Hepatocyte (in vitro differentiated cells): ENCODE measurements at regions not wholly inside any gene's neighbourhood (a gene's known extent, or its start where the extent isn't known, plus 50 kb on each side); places are given as distances from the start of the nearest gene placed in this dataset.
"Not testable (repeated sequence)": the region's sequence is repeated elsewhere in the genome, so short reads cannot be mapped to it uniquely, and the experiment has no call there.

Experiments
- DNase-seq: peaks from one replicate; pipeline ENCODE4 v3.0.0-alpha.2; 2016; ENCODE audit warnings: low spot score
- H2AFZ ChIP-seq: fragments of 200-600 bp; sonication (generic); 2 replicates; pipeline ENCODE4 v1.6.0; 2016; ENCODE audit warnings: antibody characterized with exemption, mild to moderate bottlenecking
- H3K27ac ChIP-seq: fragments of 200-600 bp; sonication (generic); 2 replicates; pipeline ENCODE4 v1.5.1; 2016; ENCODE audit warnings: mild to moderate bottlenecking
- H3K27me3 ChIP-seq: fragments of 200-600 bp; sonication (generic); 2 replicates; pipeline ENCODE4 v1.6.1; 2016
- H3K36me3 ChIP-seq: fragments of 200-600 bp; sonication (generic); replicated peaks from 2 replicates; pipeline ENCODE4 v1.5.1; 2016; ENCODE audit warnings: low read depth; ENCODE audit not compliant: insufficient read depth
- H3K4me1 ChIP-seq: fragments of 200-600 bp; sonication (generic); 2 replicates; pipeline ENCODE4 v1.5.1; 2016; ENCODE audit warnings: mild to moderate bottlenecking, moderate library complexity; ENCODE audit not compliant: insufficient read depth
- H3K4me2 ChIP-seq: fragments of 200-600 bp; sonication (generic); 2 replicates; pipeline ENCODE4 v1.6.0; 2016
- H3K4me3 ChIP-seq: fragments of 200-600 bp; sonication (generic); 2 replicates; pipeline ENCODE4 v1.5.1; 2016; ENCODE audit warnings: mild to moderate bottlenecking
- H3K79me2 ChIP-seq: fragments of 200-600 bp; sonication (generic); 2 replicates; pipeline ENCODE4 v1.6.0; 2017; ENCODE audit warnings: mild to moderate bottlenecking
- H3K9me2 ChIP-seq: fragments of 200-600 bp; sonication (generic); replicated peaks from 2 replicates; pipeline ENCODE4 v1.6.0; 2017; ENCODE audit warnings: mild to moderate bottlenecking; ENCODE audit not compliant: insufficient read depth
- H3K9me3 ChIP-seq: fragments of 200-600 bp; sonication (generic); 2 replicates; pipeline ENCODE4 v1.5.1; 2016; ENCODE audit warnings: low read depth, mild to moderate bottlenecking
- H4K20me1 ChIP-seq: fragments of 200-600 bp; sonication (generic); 2 replicates; pipeline ENCODE4 v1.6.0; 2016; ENCODE audit warnings: mild to moderate bottlenecking; ENCODE audit not compliant: insufficient read depth, poor library complexity, severe bottlenecking
- CTCF ChIP-seq: fragments of 200-600 bp; sonication (generic); IDR thresholded peaks from 2 replicates; pipeline ENCODE4 v1.5.1; 2016; ENCODE audit warnings: antibody characterized with exemption, mild to moderate bottlenecking; ENCODE audit not compliant: poor library complexity
- EZH2 ChIP-seq: fragments of 200-600 bp; sonication (generic); IDR thresholded peaks from 2 replicates; pipeline ENCODE4 v1.6.1; 2016; ENCODE audit warnings: antibody characterized with exemption, mild to moderate bottlenecking, borderline replicate concordance
- EZH2phosphoT487 ChIP-seq: fragments of 200-600 bp; sonication (generic); IDR thresholded peaks from one replicate; pipeline ENCODE4 v1.6.1; 2018; ENCODE audit warnings: antibody characterized with exemption, mild to moderate bottlenecking, low read depth, moderate library complexity; ENCODE audit not compliant: unreplicated experiment, severe bottlenecking
- WGBS: methylation state at CpG from one replicate; pipeline ENCODE4 v1.1.6; 2016; ENCODE audit warnings: low lambda C conversion rate; ENCODE audit errors: missing lambda C conversion rate; 5-methylcytosine and 5-hydroxymethylcytosine counted together

DNA sequence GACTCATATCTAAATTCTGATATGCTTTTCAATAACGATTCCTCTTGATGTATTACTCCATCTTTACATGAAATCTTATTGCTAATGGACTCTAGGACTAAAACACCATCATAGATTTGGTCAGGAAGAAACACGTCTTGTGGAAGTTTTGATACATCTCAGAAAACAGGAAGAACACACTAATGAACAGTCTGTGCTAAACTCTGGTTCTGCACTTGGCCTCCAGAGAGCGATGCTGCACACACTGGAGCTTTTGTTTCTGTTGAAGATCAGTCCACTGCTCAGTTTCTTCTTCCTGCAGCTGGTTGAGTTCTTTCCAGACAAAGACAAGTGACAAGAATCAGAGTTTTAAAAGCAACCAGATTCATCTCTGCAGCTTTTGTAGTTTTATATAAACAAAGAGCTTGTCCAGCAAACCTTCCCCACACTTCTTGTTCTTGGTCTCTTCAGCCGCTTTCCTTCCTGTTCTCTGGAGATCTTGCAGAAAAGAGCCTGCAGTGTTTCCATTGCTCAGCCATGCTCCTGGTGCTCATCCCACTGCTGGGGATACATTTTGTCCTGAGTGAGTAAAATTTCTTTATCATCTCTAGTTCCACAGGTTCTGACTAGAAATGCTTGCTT is 229.1 kb upstream of the OR4E1 start:
- no peaks in the 10 kb centered on the region for H4K20me1 ChIP-seq
- WGBS = 60% methylated on average over 4 of the region's 4 CpGs
- no peaks in the 10 kb centered on the region for H3K27me3 ChIP-seq
- no peak overlapping the region for H2AFZ ChIP-seq
- DNase-seq = no peak
- H3K36me3 ChIP-seq = no peaks in the 10 kb centered on the region
- H3K79me2 ChIP-seq = no peaks in the 10 kb centered on the region
- TF ChIP-seq CTCF = peak; percentile 27
- TF ChIP-seq EZH2phosphoT487 = no peak
- TF ChIP-seq EZH2 = no peak
- no peak overlapping the region for H3K4me2 ChIP-seq
- no peaks in the 10 kb centered on the region for H3K4me1 ChIP-seq
- no peaks in the 10 kb centered on the region for H3K9me2 ChIP-seq
- no peak overlapping the region for H3K4me3 ChIP-seq
- H3K9me3 ChIP-seq = no peaks in the 10 kb centered on the region
- no peak overlapping the region for H3K27ac ChIP-seq

GRCh38 chr14:21894898-21895194 is 221.2 kb upstream of the OR4E1 start:
- WGBS = 73% methylated on average over 6 of the region's 6 CpGs
- not testable (repeated sequence) for H3K27ac ChIP-seq, H3K79me2 ChIP-seq, H3K4me1 ChIP-seq, H4K20me1 ChIP-seq, H3K4me3 ChIP-seq, H2AFZ ChIP-seq, H3K9me2 ChIP-seq, H3K27me3 ChIP-seq, H3K4me2 ChIP-seq, H3K36me3 ChIP-seq, H3K9me3 ChIP-seq, DNase-seq

GRCh38 chr14:21894003-21894897 is 220.6 kb upstream of the OR4E1 start:
- DNase-seq = peak; percentile 12
- no peak overlapping the region for H3K4me2 ChIP-seq
- H3K4me3 ChIP-seq = no peak overlapping the region
- H3K4me1 ChIP-seq = no peaks in the 10 kb centered on the region
- H3K36me3 ChIP-seq = no peaks in the 10 kb centered on the region
- no peak for TF ChIP-seq EZH2
- peak; percentile 17 for TF ChIP-seq CTCF
- 41% methylated on average over 13 of the region's 13 CpGs for WGBS
- no peaks in the 10 kb centered on the region for H3K79me2 ChIP-seq
- no peaks in the 10 kb centered on the region for H3K9me2 ChIP-seq
- peaks cover 3% of the 10 kb centered on the region for H3K27me3 ChIP-seq
- no peaks in the 10 kb centered on the region for H3K9me3 ChIP-seq
- H3K27ac ChIP-seq = no peak overlapping the region
- no peak overlapping the region for H2AFZ ChIP-seq
- H4K20me1 ChIP-seq = no peaks in the 10 kb centered on the region

DNA sequence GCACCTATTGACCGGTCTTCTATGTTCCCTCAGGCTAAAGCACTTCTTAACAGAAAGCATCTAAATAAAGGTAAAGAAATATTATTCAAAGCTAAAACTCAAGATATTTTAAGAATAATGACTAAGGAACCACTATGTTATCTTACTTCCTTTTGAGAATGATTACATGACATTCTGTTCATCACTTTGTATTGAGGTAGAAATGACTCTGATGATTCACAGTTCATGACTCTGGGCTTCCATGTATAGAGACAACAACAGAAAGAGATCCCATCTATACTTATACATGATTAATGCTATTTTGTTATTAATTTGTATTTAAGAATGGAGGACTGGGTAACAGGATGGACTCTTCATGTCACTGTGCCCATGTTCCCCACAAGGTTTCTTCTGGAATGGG is 218.3 kb upstream of the OR4E1 start:
- DNase-seq = no peak
- H3K9me3 ChIP-seq = no peaks in the 10 kb centered on the region
- H3K4me2 ChIP-seq = no peak overlapping the region
- no peaks in the 10 kb centered on the region for H3K4me1 ChIP-seq
- peaks cover 3% of the 10 kb centered on the region for H3K27me3 ChIP-seq
- H3K79me2 ChIP-seq = no peaks in the 10 kb centered on the region
- H4K20me1 ChIP-seq = no peaks in the 10 kb centered on the region
- H2AFZ ChIP-seq = no peak overlapping the region
- no peaks in the 10 kb centered on the region for H3K36me3 ChIP-seq
- H3K27ac ChIP-seq = no peak overlapping the region
- no peaks in the 10 kb centered on the region for H3K9me2 ChIP-seq
- TF ChIP-seq EZH2 (no peak), CTCF (no peak)
- no peak overlapping the region for H3K4me3 ChIP-seq
- WGBS = 94% methylated on average over 1 of the region's 1 CpG
